UCSD-AML1 (cell line): ENCODE measurements at regions not wholly inside any gene's neighbourhood (a gene's known extent, or its start where the extent isn't known, plus 50 kb on each side); places are given as distances from the start of the nearest gene placed in this dataset.

Source experiments
- DNase-seq: peaks from one replicate; lab custom pipeline; 2025; ENCODE audit not compliant: unreplicated experiment; lab: John Stamatoyannopoulos, UW

GRCh38 chr2:164306872-164307271 is 314.4 kb downstream of the GRB14 start:
- no peak for DNase-seq

- DNase-seq: no peak
These were observed 318.5 kb downstream of the GRB14 start for GRCh38 chr2:164302786-164303185.

GRCh38 chr2:164288235-164288634 is 333.0 kb downstream of the GRB14 start:
- DNase-seq: no peak

- DNase-seq: no peak
These were observed 334.2 kb downstream of the GRB14 start for GRCh38 chr2:164287056-164287455.

GRCh38 chr2:164285576-164285975 is 335.7 kb downstream of the GRB14 start:
- DNase-seq: no peak

- DNase-seq: no peak
These were observed 339.4 kb downstream of the GRB14 start for GRCh38 chr2:164281896-164282295.

GRCh38 chr2:164275659-164276058 is 345.6 kb downstream of the GRB14 start:
- no peak for DNase-seq

GRCh38 chr2:164260506-164260905 is 360.8 kb downstream of the GRB14 start:
- no peak for DNase-seq

- no peak for DNase-seq
These were observed 363.5 kb downstream of the GRB14 start for GRCh38 chr2:164257742-164258141.

- DNase-seq: no peak
These were observed 368.6 kb downstream of the GRB14 start for GRCh38 chr2:164252568-164253287.

GRCh38 chr2:164243315-164243714 is 378.0 kb downstream of the GRB14 start:
- DNase-seq: no peak

GRCh38 chr2:164242409-164242808 is 378.9 kb downstream of the GRB14 start:
- DNase-seq: no peak

- DNase-seq: no peak
These were observed 387.2 kb downstream of the GRB14 start for GRCh38 chr2:164234074-164234473.

- no peak for DNase-seq
These were observed 397.3 kb downstream of the GRB14 start for GRCh38 chr2:164224007-164224406.

GRCh38 chr2:164221473-164221872 is 399.8 kb downstream of the GRB14 start:
- no peak for DNase-seq

- no peak for DNase-seq
These were observed 401.0 kb downstream of the GRB14 start for GRCh38 chr2:164220265-164220664.

GRCh38 chr2:164213916-164214315 is 407.4 kb downstream of the GRB14 start:
- DNase-seq: no peak

- no peak for DNase-seq
These were observed 415.9 kb downstream of the GRB14 start for GRCh38 chr2:164205347-164205746.

GRCh38 chr2:164203131-164203530 is 418.2 kb downstream of the GRB14 start:
- DNase-seq: no peak

GRCh38 chr2:164198256-164198655 is 423.0 kb downstream of the GRB14 start:
- no peak for DNase-seq

- no peak for DNase-seq
These were observed 430.6 kb downstream of the GRB14 start for GRCh38 chr2:164190700-164191099.

GRCh38 chr2:164189851-164190250 is 431.4 kb downstream of the GRB14 start:
- no peak for DNase-seq

- no peak for DNase-seq
These were observed 434.2 kb downstream of the GRB14 start for GRCh38 chr2:164187121-164187520.
